ENCODE measurements at regions not wholly inside any gene's neighbourhood (a gene's known extent, or its start where the extent isn't known, plus 50 kb on each side); places are given as distances from the start of the nearest gene placed in this dataset.

- TF ChIP-seq REST (IDR thresholded peaks at IDR 0.05; ENCODE audit: low read depth, low read length) (no peak), USF1 (IDR thresholded peaks at IDR 0.05; ENCODE audit: borderline replicate concordance, low read depth) (no peak), CTCF (IDR thresholded peaks at IDR 0.05) (no peak), FOXJ3 (CRISPR knock-in tag; IDR thresholded peaks at IDR 0.05) (no peak), YY1 (IDR thresholded peaks at IDR 0.05; ENCODE audit: low read depth) (no peak), CHD2 (IDR thresholded peaks at IDR 0.05; ENCODE audit: low read length, partially characterized antibody) (no peak)
Observed at GRCh38 chr11:25562417-25562816, 769.5 kb upstream of the ANO3 start.

Data from SK-N-SH (cell line).